ENCODE measurements at regions not wholly inside any gene's neighbourhood (a gene's known extent, or its start where the extent isn't known, plus 50 kb on each side); places are given as distances from the start of the nearest gene placed in this dataset.

DNA sequence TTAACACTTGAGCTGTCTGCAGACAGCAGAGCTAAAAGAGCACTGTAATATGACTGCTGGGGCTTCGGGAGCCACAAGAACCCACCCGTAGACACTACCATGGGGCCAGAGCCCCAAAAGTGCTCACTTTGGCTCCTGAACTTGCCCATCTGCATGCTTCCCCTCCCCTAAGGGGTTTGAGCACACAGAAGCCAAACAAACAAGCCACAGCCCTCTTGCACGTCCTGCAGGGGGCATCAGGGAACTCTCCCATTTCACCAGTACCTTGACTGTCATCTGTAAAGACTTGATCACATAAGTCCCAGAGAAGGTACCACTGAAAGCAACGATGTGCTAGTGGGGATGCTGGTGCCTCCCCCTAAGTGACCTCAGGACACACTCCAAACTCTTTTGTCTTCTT lies 681.8 kb downstream of the SEMA5A start:
- no peaks in the 10 kb centered on the region for H3K79me2 ChIP-seq (ENCODE audit: insufficient read depth, low read depth)
- H3K9ac ChIP-seq = no peak overlapping the region
- TF ChIP-seq, protein P1, sequence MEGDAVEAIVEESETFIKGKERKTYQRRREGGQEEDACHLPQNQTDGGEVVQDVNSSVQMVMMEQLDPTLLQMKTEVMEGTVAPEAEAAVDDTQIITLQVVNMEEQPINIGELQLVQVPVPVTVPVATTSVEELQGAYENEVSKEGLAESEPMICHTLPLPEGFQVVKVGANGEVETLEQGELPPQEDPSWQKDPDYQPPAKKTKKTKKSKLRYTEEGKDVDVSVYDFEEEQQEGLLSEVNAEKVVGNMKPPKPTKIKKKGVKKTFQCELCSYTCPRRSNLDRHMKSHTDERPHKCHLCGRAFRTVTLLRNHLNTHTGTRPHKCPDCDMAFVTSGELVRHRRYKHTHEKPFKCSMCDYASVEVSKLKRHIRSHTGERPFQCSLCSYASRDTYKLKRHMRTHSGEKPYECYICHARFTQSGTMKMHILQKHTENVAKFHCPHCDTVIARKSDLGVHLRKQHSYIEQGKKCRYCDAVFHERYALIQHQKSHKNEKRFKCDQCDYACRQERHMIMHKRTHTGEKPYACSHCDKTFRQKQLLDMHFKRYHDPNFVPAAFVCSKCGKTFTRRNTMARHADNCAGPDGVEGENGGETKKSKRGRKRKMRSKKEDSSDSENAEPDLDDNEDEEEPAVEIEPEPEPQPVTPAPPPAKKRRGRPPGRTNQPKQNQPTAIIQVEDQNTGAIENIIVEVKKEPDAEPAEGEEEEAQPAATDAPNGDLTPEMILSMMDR (conservative IDR thresholded peaks at IDR 0.05; ENCODE audit: low read depth, low read length) = no peak; the same call in 1 of the 2 replicates
- no peak overlapping the region for H3K4me2 ChIP-seq
- H3K27me3 ChIP-seq (ENCODE audit: insufficient read depth, low read depth) = no peaks in the 10 kb centered on the region
- no peaks in the 10 kb centered on the region for H3K36me3 ChIP-seq (ENCODE audit: insufficient read depth)
- no peak overlapping the region for H3K27ac ChIP-seq
- no peak overlapping the region for H2AFZ ChIP-seq (ENCODE audit: low read depth)
- no peaks in the 10 kb centered on the region for H3K4me1 ChIP-seq (ENCODE audit: low read depth, poor library complexity, severe bottlenecking)
- no peak overlapping the region for H3K4me3 ChIP-seq (IDR thresholded peaks at IDR 0.05; ENCODE audit: insufficient read depth, low read depth, low read length)
- H4K20me1 ChIP-seq (ENCODE audit: insufficient read depth) = no peaks in the 10 kb centered on the region

GRCh38 chr5:8865266-8865665 lies 680.6 kb downstream of the SEMA5A start:
- H3K4me2 ChIP-seq = no peak overlapping the region
- H4K20me1 ChIP-seq (ENCODE audit: insufficient read depth) = no peaks in the 10 kb centered on the region
- H3K27me3 ChIP-seq (ENCODE audit: insufficient read depth, low read depth) = no peaks in the 10 kb centered on the region
- H3K79me2 ChIP-seq (ENCODE audit: insufficient read depth, low read depth) = no peaks in the 10 kb centered on the region
- no peaks in the 10 kb centered on the region for H3K4me1 ChIP-seq (ENCODE audit: low read depth, poor library complexity, severe bottlenecking)
- no peak overlapping the region for H3K27ac ChIP-seq
- no peaks in the 10 kb centered on the region for H3K36me3 ChIP-seq (ENCODE audit: insufficient read depth)
- no peak overlapping the region for H3K4me3 ChIP-seq (IDR thresholded peaks at IDR 0.05; ENCODE audit: insufficient read depth, low read depth, low read length)
- TF ChIP-seq, protein P1 (conservative IDR thresholded peaks at IDR 0.05; ENCODE audit: low read depth, low read length) = no peak
- no peak overlapping the region for H2AFZ ChIP-seq (ENCODE audit: low read depth)
- H3K9ac ChIP-seq = no peak overlapping the region

DNA sequence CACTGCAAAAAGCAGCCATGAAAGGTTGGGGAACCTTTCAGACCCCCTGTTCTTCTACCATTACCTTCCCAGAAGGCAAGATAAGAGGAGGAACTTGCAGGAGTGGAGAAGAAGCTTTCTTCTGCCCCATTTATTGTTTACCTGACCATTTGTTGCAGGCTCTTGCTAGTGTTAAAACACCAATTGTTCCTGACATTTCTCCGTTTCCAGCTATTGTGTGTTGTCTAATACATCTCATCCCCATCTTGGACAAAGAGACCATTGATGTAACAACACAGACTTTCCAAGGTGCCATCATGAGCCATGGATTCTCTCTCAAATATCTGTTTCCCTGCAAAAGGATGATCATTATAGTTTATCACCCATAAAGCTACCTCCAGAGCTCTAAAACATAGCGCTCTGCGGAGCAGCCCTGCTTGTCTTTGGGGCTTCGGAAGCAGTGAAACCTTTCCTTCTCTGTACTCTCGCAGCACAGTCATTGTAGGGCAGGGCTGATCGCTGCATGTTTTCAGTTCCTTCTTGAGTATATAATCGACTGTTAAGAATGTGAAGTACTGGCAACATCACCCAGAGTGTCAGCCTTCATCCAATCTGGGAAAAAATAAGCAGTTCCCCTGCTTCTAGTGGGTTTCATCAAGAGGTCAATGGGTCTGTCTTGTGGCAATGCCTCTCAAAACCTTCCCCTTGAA lies 680.0 kb downstream of the SEMA5A start:
- no peaks in the 10 kb centered on the region for H4K20me1 ChIP-seq (ENCODE audit: insufficient read depth)
- no peaks in the 10 kb centered on the region for H3K79me2 ChIP-seq (ENCODE audit: insufficient read depth, low read depth)
- no peaks in the 10 kb centered on the region for H3K36me3 ChIP-seq (ENCODE audit: insufficient read depth)
- H2AFZ ChIP-seq (ENCODE audit: low read depth) = no peak overlapping the region
- no peak overlapping the region for H3K4me2 ChIP-seq
- no peak overlapping the region for H3K27ac ChIP-seq
- H3K27me3 ChIP-seq (ENCODE audit: insufficient read depth, low read depth) = no peaks in the 10 kb centered on the region
- no peak overlapping the region for H3K9ac ChIP-seq
- H3K4me3 ChIP-seq (IDR thresholded peaks at IDR 0.05; ENCODE audit: insufficient read depth, low read depth, low read length) = no peak overlapping the region
- no peaks in the 10 kb centered on the region for H3K4me1 ChIP-seq (ENCODE audit: low read depth, poor library complexity, severe bottlenecking)
- TF ChIP-seq, protein P1 (conservative IDR thresholded peaks at IDR 0.05; ENCODE audit: low read depth, low read length) = no peak

DNA sequence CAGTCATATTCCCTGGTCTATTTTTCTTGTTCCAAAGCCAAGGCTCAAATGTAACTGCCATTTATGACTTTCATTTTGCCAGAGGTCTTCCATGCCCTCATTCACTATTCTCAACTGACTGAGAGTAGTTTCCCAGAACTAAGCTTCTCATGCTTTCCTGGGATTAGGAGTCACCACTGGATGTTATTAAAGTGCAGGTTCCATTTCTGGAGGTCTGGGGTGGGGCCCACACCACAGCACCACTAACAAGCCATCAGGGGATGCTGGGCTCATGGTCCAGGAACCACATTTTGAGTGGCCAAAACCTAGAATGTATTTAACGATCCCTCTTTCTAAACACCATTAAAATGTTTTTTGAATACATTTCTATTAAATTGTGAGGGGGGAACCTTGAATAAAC lies 677.6 kb downstream of the SEMA5A start:
- H3K79me2 ChIP-seq (ENCODE audit: insufficient read depth, low read depth) = no peaks in the 10 kb centered on the region
- H3K9ac ChIP-seq = no peak overlapping the region
- no peaks in the 10 kb centered on the region for H3K27me3 ChIP-seq (ENCODE audit: insufficient read depth, low read depth)
- TF ChIP-seq, protein P1 (conservative IDR thresholded peaks at IDR 0.05; ENCODE audit: low read depth, low read length) = no peak
- H3K4me3 ChIP-seq (IDR thresholded peaks at IDR 0.05; ENCODE audit: insufficient read depth, low read depth, low read length) = no peak overlapping the region
- no peaks in the 10 kb centered on the region for H3K4me1 ChIP-seq (ENCODE audit: low read depth, poor library complexity, severe bottlenecking)
- no peak overlapping the region for H3K27ac ChIP-seq
- no peaks in the 10 kb centered on the region for H3K36me3 ChIP-seq (ENCODE audit: insufficient read depth)
- no peaks in the 10 kb centered on the region for H4K20me1 ChIP-seq (ENCODE audit: insufficient read depth)
- no peak overlapping the region for H3K4me2 ChIP-seq
- H2AFZ ChIP-seq (ENCODE audit: low read depth) = no peak overlapping the region

Measured in KMS-11 (cell line).